Neural crest cell (in vitro differentiated cells): ENCODE measurements at regions not wholly inside any gene's neighbourhood (a gene's known extent, or its start where the extent isn't known, plus 50 kb on each side); places are given as distances from the start of the nearest gene placed in this dataset.

Source experiments
- DNase-seq: peaks from one replicate; pipeline ENCODE4 v3.0.0; 2021; ENCODE audit warnings: low read depth, mixed read lengths, low spot score
- H3K27ac Mint-ChIP-seq: one replicate; pipeline ENCODE4 v1.8.0; 2021; ENCODE audit warnings: mild to moderate bottlenecking, mixed read lengths; ENCODE audit not compliant: unreplicated experiment
- H3K27me3 Mint-ChIP-seq: 2 replicates; pipeline ENCODE4 v1.8.0; 2021; ENCODE audit warnings: low read depth, mild to moderate bottlenecking, mixed read lengths
- H3K36me3 Mint-ChIP-seq: 2 replicates; pipeline ENCODE4 v1.8.0; 2021; ENCODE audit warnings: low read depth, mild to moderate bottlenecking, mixed read lengths
- H3K4me1 Mint-ChIP-seq: 2 replicates; pipeline ENCODE4 v1.8.0; 2021; ENCODE audit warnings: mixed read lengths
- H3K4me3 Mint-ChIP-seq: one replicate; pipeline ENCODE4 v1.8.0; 2021; ENCODE audit warnings: mild to moderate bottlenecking, mixed read lengths
- H3K9me3 Mint-ChIP-seq: 2 replicates; pipeline ENCODE4 v1.8.0; 2021; ENCODE audit warnings: mixed read lengths
- CTCF ChIP-seq: fragments of 200-600 bp; sonication (generic); conservative IDR thresholded peaks from 2 replicates; pipeline ENCODE4 v1.5.0; 2021; ENCODE audit warnings: antibody characterized with exemption, mild to moderate bottlenecking

DNA sequence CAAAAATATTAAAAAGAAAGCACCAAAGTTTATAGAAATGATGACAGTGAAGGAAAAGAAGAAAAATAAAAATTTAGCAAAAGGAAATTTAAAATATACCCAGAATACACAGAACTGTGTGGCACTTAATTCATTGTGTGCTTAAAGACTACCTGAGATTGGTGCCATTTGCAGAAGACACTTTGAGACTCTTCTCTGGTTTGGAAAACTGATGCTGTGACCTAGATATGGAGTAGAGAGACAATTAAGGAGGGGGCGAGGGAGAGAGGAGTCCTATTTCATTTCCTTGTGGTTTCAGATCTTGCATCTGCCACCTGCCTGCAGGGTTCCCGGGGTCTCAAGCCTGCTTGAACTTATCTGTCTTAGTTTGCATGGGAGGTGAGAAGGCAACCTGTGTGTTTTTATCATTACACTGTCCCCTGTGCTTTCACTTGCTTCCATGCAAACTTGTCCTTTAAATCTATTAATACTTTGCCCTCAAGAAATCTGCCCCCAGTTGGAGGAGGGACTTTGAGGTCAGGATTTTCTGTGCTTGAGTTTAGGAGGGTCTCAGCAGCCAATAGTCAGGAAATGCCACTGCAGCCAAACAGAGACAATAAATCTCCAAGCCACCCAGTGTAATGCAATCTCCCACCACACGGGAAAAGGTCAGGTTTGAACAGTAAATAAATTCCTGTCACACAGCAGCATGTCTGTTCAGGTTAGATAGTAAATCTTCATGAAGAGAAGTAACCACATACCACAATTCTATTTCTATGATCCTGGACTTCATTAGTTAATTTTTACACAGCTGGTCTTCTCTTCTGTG lies 119.4 kb downstream of the CAND1 start:
- no peaks in the 10 kb centered on the region for H3K36me3 Mint-ChIP-seq

GRCh38 chr12:67390273-67390672 lies 121.1 kb downstream of the CAND1 start:
- H3K27me3 Mint-ChIP-seq = no peaks in the 10 kb centered on the region
- DNase-seq = no peak
- H3K36me3 Mint-ChIP-seq = no peaks in the 10 kb centered on the region
- no peaks in the 10 kb centered on the region for H3K9me3 Mint-ChIP-seq
- H3K4me3 Mint-ChIP-seq = no peak overlapping the region
- H3K27ac Mint-ChIP-seq = no peak overlapping the region
- no peak for TF ChIP-seq CTCF
- H3K4me1 Mint-ChIP-seq = peaks cover 11% of the 10 kb centered on the region

More for the DNA sequence above, 119.4 kb downstream of the CAND1 start:
- Mint-ChIP-seq H3K4me1 (peaks cover 11% of the 10 kb centered on the region), H3K27me3 (no peaks in the 10 kb centered on the region), H3K27ac (no peak overlapping the region), H3K9me3 (no peaks in the 10 kb centered on the region), H3K4me3 (no peak overlapping the region)
- DNase-seq = no peak
- TF ChIP-seq CTCF = peak; percentile 60

- Mint-ChIP-seq H3K4me3 (no peak overlapping the region), H3K4me1 (peaks cover 11% of the 10 kb centered on the region), H3K36me3 (no peaks in the 10 kb centered on the region), H3K27ac (no peak overlapping the region), H3K27me3 (no peaks in the 10 kb centered on the region), H3K9me3 (no peaks in the 10 kb centered on the region)
- no peak for DNase-seq
- no peak for TF ChIP-seq CTCF
Measured at GRCh38 chr12:67391034-67391433, 121.9 kb downstream of the CAND1 start.

- no peak for TF ChIP-seq CTCF
- H3K27ac Mint-ChIP-seq = no peak overlapping the region
- no peak overlapping the region for H3K4me3 Mint-ChIP-seq
- no peaks in the 10 kb centered on the region for H3K27me3 Mint-ChIP-seq
- H3K36me3 Mint-ChIP-seq = no peaks in the 10 kb centered on the region
- no peak for DNase-seq
- no peaks in the 10 kb centered on the region for H3K9me3 Mint-ChIP-seq
- H3K4me1 Mint-ChIP-seq = peaks cover 11% of the 10 kb centered on the region
Measured at GRCh38 chr12:67391656-67392055, 122.5 kb downstream of the CAND1 start.

GRCh38 chr12:67394550-67394949 lies 125.4 kb downstream of the CAND1 start:
- H3K36me3 Mint-ChIP-seq = no peaks in the 10 kb centered on the region
- peaks cover 5% of the 10 kb centered on the region for H3K4me1 Mint-ChIP-seq
- H3K27ac Mint-ChIP-seq = no peak overlapping the region
- TF ChIP-seq CTCF = no peak
- no peak for DNase-seq
- H3K4me3 Mint-ChIP-seq = no peak overlapping the region
- no peaks in the 10 kb centered on the region for H3K9me3 Mint-ChIP-seq
- no peaks in the 10 kb centered on the region for H3K27me3 Mint-ChIP-seq
